Stomach smooth muscle (tissue), 2 donors: ENCODE measurements at regions not wholly inside any gene's neighbourhood (a gene's known extent, or its start where the extent isn't known, plus 50 kb on each side); places are given as distances from the start of the nearest gene placed in this dataset.

Experiments used
- H3K27ac ChIP-seq: one replicate; pipeline ENCODE4 v1.7.0; 2013; ENCODE audit warnings: mild to moderate bottlenecking, low read length, inconsistent platforms
- H3K27me3 ChIP-seq, 2 donors: one replicate each; pipeline ENCODE4 v1.7.0; 2013; ENCODE audit warnings: low read length in 2 of 2; ENCODE audit not compliant: insufficient read depth in 2 of 2, control insufficient read depth in 1 of 2
- H3K36me3 ChIP-seq, 2 donors: one replicate each; pipeline ENCODE4 v1.7.0; 2013; ENCODE audit warnings: low read length in 2 of 2; ENCODE audit not compliant: control insufficient read depth in 2 of 2, insufficient read depth in 2 of 2
- H3K4me1 ChIP-seq: one replicate; pipeline ENCODE4 v1.7.0; 2013; ENCODE audit warnings: low read length; ENCODE audit not compliant: control insufficient read depth, insufficient read depth
- H3K4me3 ChIP-seq, 2 donors: one replicate each; pipeline ENCODE4 v1.7.0; 2013; ENCODE audit warnings: low read length in 2 of 2
- H3K9ac ChIP-seq, 2 donors: one replicate each; pipeline ENCODE4 v1.7.0; 2013; ENCODE audit warnings: low read length in 2 of 2, mild to moderate bottlenecking in 1 of 2
- H3K9me3 ChIP-seq, 2 donors: one replicate each; pipeline ENCODE4 v1.7.0; 2013; ENCODE audit warnings: low read length in 2 of 2; ENCODE audit not compliant: control insufficient read depth in 2 of 2
- donor health status: healthy.
- donor health status: Pancreatic carcinoma.

DNA sequence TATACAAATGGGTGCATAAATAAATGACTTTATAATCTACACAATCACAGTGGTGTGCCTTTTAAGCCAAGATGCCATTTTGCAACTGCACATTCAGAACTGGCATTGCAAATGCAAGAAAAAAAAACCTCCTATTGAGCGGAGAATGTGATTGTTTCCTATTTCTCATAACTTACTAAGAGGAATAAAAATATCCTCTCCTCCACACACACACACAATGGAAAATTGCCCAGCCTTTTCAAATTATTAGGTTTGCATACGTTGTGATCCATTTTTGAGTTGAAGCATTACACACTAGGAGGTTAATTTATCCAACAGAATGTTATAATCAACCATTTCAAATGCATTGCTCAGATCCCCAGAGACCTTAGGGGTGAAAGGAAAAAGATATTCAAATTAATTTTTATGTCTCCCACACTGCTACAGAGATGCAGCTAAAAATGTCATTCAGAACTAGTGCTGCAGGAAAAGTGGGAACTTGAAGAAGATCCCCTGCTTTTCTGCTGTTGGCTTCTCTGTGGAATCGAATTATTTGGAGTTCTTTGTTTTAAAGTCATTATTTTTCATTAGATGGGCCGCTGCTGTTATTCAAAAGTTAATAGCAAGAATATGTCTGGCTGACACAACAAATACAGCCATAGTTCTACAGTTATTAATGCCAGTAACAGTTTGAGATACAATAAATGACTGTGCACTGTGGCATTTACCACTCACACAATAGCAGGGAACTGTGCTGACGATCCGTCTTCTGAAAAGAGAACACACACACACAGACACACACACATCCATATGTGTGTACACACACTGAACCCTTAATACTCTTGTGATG lies 299.9 kb upstream of the ANO5 start:
- H3K9ac ChIP-seq, result no peak overlapping the region
- no peaks in the 10 kb centered on the region for H3K27me3 ChIP-seq
- no peak overlapping the region for H3K27ac ChIP-seq
- no peaks in the 10 kb centered on the region for H3K4me1 ChIP-seq
- H3K9me3 ChIP-seq, result no peaks in the 10 kb centered on the region
- H3K36me3 ChIP-seq, result no peaks in the 10 kb centered on the region
- no peak overlapping the region for H3K4me3 ChIP-seq

DNA sequence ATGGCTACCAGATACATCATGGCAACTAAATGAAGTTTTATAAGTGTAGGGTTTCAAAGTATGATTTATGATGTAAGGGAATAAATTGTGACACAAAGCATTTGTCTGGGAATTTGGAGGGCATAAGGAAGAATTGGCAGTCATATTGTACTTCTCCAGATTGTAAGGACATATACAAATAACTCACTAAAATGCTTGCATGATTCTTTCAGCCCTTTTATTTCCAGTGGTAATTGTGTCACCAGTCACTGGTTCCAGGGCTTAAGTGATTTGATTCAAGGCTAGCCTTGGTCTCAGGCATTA lies 299.4 kb upstream of the ANO5 start:
- Histone ChIP-seq H3K9ac (no peak overlapping the region), H3K27ac (no peak overlapping the region), H3K4me3 (no peak overlapping the region), H3K9me3 (no peaks in the 10 kb centered on the region), H3K4me1 (no peaks in the 10 kb centered on the region), H3K36me3 (no peaks in the 10 kb centered on the region), H3K27me3 (no peaks in the 10 kb centered on the region)

GRCh38 chr11:21894492-21894891 lies 298.4 kb upstream of the ANO5 start:
- no peaks in the 10 kb centered on the region for H3K4me1 ChIP-seq
- no peak overlapping the region for H3K27ac ChIP-seq
- H3K27me3 ChIP-seq, result no peaks in the 10 kb centered on the region
- no peaks in the 10 kb centered on the region for H3K36me3 ChIP-seq
- H3K4me3 ChIP-seq, result no peak overlapping the region
- no peaks in the 10 kb centered on the region for H3K9me3 ChIP-seq
- H3K9ac ChIP-seq, result no peak overlapping the region

- Histone ChIP-seq H3K27ac (no peak overlapping the region), H3K9ac (no peak overlapping the region), H3K36me3 (no peaks in the 10 kb centered on the region), H3K27me3 (no peaks in the 10 kb centered on the region), H3K4me3 (no peak overlapping the region), H3K9me3 (no peaks in the 10 kb centered on the region), H3K4me1 (no peaks in the 10 kb centered on the region)
These were observed 297.2 kb upstream of the ANO5 start for GRCh38 chr11:21895686-21896085.

DNA sequence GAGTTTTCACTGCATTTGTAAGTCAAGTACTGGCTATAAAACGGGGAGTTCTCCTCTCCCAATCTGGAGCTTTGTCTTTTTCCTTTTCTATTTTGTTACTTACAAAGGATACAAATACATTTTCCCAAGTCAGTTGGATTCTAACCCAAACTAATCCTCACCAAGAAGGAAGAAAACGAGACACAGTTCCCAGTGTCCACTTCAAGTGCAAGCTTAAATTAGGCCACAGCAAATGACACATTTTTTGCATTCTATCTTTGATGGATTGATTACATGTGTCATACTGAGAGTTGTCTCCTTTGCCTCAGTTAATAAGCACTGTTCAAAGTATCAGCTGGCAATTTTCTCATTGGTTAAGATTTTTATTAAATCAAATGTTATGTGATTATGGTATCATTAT lies 296.7 kb upstream of the ANO5 start:
- Histone ChIP-seq H3K4me3 (no peak overlapping the region), H3K4me1 (no peaks in the 10 kb centered on the region), H3K9ac (no peak overlapping the region), H3K9me3 (no peaks in the 10 kb centered on the region), H3K27ac (no peak overlapping the region), H3K27me3 (no peaks in the 10 kb centered on the region), H3K36me3 (no peaks in the 10 kb centered on the region)

- H3K4me1 ChIP-seq, result no peaks in the 10 kb centered on the region
- H3K27ac ChIP-seq, result no peak overlapping the region
- H3K4me3 ChIP-seq, result no peak overlapping the region
- H3K9me3 ChIP-seq, result no peaks in the 10 kb centered on the region
- no peak overlapping the region for H3K9ac ChIP-seq
- no peaks in the 10 kb centered on the region for H3K27me3 ChIP-seq
- H3K36me3 ChIP-seq, result no peaks in the 10 kb centered on the region
These were observed 295.9 kb upstream of the ANO5 start for GRCh38 chr11:21896746-21897602.

- no peaks in the 10 kb centered on the region for H3K27me3 ChIP-seq
- H3K36me3 ChIP-seq, result no peaks in the 10 kb centered on the region
- no peaks in the 10 kb centered on the region for H3K4me1 ChIP-seq
- no peak overlapping the region for H3K9ac ChIP-seq
- H3K4me3 ChIP-seq, result no peak overlapping the region
- no peak overlapping the region for H3K27ac ChIP-seq
- no peaks in the 10 kb centered on the region for H3K9me3 ChIP-seq
These were observed 295.1 kb upstream of the ANO5 start for GRCh38 chr11:21897752-21898151.

GRCh38 chr11:21908211-21908610 lies 284.7 kb upstream of the ANO5 start:
- Histone ChIP-seq H3K36me3 (no peaks in the 10 kb centered on the region), H3K27ac (no peak overlapping the region), H3K4me1 (no peaks in the 10 kb centered on the region), H3K9me3 (no peaks in the 10 kb centered on the region), H3K27me3 (no peaks in the 10 kb centered on the region), H3K4me3 (no peak overlapping the region), H3K9ac (no peak overlapping the region)

DNA sequence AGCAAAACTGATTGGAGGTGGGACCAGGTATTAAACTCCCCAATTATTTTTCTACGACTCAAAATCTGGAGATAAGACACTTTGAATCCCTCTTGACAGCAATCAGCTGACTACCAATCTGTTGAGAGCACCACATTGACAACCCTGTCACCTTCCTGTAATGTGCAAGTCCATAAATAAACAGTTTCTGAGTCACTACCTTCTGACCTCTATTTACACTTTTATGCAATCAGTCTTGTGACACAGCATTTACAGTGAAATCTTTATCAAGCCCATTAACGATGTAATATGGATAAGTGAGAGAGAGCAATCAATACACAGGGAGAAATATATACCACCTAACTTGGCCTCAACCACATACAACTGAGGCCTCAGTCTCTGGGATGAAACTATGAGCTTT lies 283.7 kb upstream of the ANO5 start:
- H3K4me1 ChIP-seq, result no peaks in the 10 kb centered on the region
- no peak overlapping the region for H3K4me3 ChIP-seq
- no peak overlapping the region for H3K27ac ChIP-seq
- H3K9me3 ChIP-seq, result no peaks in the 10 kb centered on the region
- no peak overlapping the region for H3K9ac ChIP-seq
- no peaks in the 10 kb centered on the region for H3K27me3 ChIP-seq
- H3K36me3 ChIP-seq, result no peaks in the 10 kb centered on the region

- no peak overlapping the region for H3K4me3 ChIP-seq
- no peak overlapping the region for H3K9ac ChIP-seq
- H3K4me1 ChIP-seq, result no peaks in the 10 kb centered on the region
- H3K27ac ChIP-seq, result no peak overlapping the region
- no peaks in the 10 kb centered on the region for H3K36me3 ChIP-seq
- no peaks in the 10 kb centered on the region for H3K9me3 ChIP-seq
- H3K27me3 ChIP-seq, result no peaks in the 10 kb centered on the region
These were observed 281.8 kb upstream of the ANO5 start for GRCh38 chr11:21911061-21911460.

DNA sequence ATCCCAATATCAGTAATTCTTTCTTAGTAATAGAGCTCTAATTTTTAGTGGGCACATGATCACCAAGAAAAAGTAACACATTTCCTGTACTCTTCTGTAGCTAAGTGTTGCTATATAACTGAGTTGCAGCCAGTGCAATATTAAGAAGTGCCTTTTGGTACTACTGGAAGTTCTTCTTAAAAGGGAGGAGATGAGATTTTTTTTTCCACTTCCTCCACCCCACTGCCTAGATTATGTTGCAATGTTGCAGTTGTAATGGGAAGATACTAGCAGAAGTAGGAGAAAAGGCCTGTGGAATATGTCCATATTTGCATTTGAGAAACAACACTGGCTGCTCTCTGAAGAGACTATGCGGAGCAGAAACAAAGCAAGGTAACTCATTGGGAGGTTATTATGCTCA lies 280.6 kb upstream of the ANO5 start:
- no peak overlapping the region for H3K4me3 ChIP-seq
- no peaks in the 10 kb centered on the region for H3K36me3 ChIP-seq
- H3K9ac ChIP-seq, result no peak overlapping the region
- no peaks in the 10 kb centered on the region for H3K9me3 ChIP-seq
- no peaks in the 10 kb centered on the region for H3K4me1 ChIP-seq
- no peak overlapping the region for H3K27ac ChIP-seq
- no peaks in the 10 kb centered on the region for H3K27me3 ChIP-seq
